ENCODE measurements at regions not wholly inside any gene's neighbourhood (a gene's known extent, or its start where the extent isn't known, plus 50 kb on each side); places are given as distances from the start of the nearest gene placed in this dataset.

DNA sequence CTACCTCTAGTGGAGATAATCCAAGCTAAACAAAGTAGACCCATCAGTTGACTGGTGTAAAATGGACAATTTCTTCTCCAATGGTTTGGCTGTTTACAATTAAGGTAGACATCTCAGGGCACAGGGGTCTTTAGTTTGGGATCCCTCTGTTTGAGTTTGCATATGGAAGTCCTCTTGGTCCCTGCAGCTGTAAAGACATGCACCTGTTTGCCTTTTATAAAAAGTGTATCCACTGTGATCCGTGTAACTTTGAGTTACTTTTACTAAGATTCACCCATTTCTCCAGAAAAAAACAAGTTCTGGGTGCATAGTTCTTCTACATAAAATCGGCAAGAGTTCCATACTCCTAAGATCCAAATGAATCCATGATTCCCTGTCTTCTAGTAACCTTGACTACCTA, 374.7 kb upstream of the ADAMTS16 start:
- Histone ChIP-seq H3K27ac (no peak overlapping the region), H3K27me3 (no peaks in the 10 kb centered on the region), H3K4me3 (no peak overlapping the region), H3K4me1 (no peaks in the 10 kb centered on the region), H3K36me3 (no peaks in the 10 kb centered on the region), H3K9me3 (peaks cover 0 to 4% (median 0%) of the 10 kb centered on the region in 4 donors)
- TF ChIP-seq POLR2A (IDR thresholded peaks at IDR 0.05): no peak
- TF ChIP-seq, protein P1, sequence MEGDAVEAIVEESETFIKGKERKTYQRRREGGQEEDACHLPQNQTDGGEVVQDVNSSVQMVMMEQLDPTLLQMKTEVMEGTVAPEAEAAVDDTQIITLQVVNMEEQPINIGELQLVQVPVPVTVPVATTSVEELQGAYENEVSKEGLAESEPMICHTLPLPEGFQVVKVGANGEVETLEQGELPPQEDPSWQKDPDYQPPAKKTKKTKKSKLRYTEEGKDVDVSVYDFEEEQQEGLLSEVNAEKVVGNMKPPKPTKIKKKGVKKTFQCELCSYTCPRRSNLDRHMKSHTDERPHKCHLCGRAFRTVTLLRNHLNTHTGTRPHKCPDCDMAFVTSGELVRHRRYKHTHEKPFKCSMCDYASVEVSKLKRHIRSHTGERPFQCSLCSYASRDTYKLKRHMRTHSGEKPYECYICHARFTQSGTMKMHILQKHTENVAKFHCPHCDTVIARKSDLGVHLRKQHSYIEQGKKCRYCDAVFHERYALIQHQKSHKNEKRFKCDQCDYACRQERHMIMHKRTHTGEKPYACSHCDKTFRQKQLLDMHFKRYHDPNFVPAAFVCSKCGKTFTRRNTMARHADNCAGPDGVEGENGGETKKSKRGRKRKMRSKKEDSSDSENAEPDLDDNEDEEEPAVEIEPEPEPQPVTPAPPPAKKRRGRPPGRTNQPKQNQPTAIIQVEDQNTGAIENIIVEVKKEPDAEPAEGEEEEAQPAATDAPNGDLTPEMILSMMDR (IDR thresholded peaks at IDR 0.05): no peak
- no peak for DNase-seq

DNA sequence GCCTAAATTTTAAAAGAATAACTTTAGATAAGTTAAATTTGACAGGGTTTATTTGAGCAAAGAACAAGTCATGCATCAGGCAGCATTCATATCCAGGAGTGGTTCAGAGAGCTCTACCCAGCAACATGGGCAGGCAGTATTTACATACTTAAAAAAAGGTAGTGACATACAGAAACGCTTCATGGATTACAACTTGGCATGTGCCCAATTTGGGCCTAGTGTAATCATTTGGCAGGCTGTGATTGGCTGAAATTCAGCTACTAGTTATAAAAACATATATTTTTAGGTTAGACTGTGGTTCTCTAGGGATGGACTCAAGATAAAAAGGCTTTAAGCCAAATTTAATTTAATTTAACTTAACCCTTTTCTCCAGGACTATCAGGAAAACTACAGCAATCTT, 374.0 kb upstream of the ADAMTS16 start:
- no peak for DNase-seq
- Histone ChIP-seq H3K27me3 (no peaks in the 10 kb centered on the region), H3K27ac (no peak overlapping the region), H3K36me3 (no peaks in the 10 kb centered on the region), H3K9me3 (no peaks in the 10 kb centered on the region), H3K4me1 (no peaks in the 10 kb centered on the region), H3K4me3 (no peak overlapping the region)
- TF ChIP-seq, protein P1 (IDR thresholded peaks at IDR 0.05): no peak
- no peak for TF ChIP-seq POLR2A (IDR thresholded peaks at IDR 0.05)

DNA sequence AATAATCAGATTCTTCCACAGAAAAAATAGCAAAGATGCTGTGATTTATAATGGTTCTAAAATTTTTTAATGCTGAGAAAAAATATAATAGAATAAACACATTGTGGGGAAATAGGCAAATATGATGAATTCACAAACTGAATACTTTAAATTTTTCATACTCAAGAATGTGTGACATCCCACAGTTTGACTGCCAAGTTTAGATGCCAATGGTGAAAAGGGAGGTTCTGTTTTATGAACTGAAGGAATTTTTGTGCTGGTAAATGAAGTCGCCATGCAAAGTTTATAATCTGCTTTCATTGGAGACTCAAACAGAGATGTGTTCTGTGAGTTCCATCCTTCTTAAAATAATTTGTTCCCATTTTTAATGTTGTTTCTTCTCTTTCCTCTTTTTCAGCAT, 367.5 kb upstream of the ADAMTS16 start:
- Histone ChIP-seq H3K9me3 (no peaks in the 10 kb centered on the region), H3K27me3 (no peaks in the 10 kb centered on the region), H3K36me3 (no peaks in the 10 kb centered on the region), H3K4me3 (no peak overlapping the region), H3K4me1 (no peaks in the 10 kb centered on the region), H3K27ac (no peak overlapping the region)
- no peak for TF ChIP-seq POLR2A (IDR thresholded peaks at IDR 0.05)
- TF ChIP-seq, protein P1 (IDR thresholded peaks at IDR 0.05): no peak
- no peak for DNase-seq

DNA sequence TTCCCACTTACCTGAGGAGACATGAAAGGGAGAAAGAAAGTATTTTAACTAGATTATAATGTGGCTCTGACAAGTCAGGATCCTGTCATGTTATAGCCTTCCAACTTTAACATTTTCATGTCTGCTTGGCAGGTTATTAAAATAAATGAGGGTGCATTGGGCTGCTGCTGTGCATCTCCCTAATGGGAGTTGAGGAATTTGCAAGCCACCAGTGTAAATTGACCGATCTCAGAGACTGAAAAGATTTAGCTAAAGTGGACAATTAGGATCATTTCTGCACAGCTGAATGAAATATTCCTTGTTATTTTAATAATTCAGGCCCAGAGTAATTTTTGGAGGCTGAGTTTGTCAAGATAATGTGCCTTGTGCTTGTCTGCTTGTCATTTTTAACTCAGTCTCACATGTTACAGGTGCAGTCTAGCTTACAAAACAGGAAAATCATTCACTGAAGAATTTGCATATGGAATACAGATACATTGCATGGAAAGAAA, 366.3 kb upstream of the ADAMTS16 start:
- no peak for DNase-seq
- H3K27me3 ChIP-seq: no peaks in the 10 kb centered on the region
- H3K36me3 ChIP-seq: no peaks in the 10 kb centered on the region
- no peak overlapping the region for H3K4me3 ChIP-seq
- no peaks in the 10 kb centered on the region for H3K4me1 ChIP-seq
- no peak overlapping the region for H3K27ac ChIP-seq
- H3K9me3 ChIP-seq: no peaks in the 10 kb centered on the region
- TF ChIP-seq POLR2A (IDR thresholded peaks at IDR 0.05): no peak
- TF ChIP-seq, protein P1 (IDR thresholded peaks at IDR 0.05): no peak

DNA sequence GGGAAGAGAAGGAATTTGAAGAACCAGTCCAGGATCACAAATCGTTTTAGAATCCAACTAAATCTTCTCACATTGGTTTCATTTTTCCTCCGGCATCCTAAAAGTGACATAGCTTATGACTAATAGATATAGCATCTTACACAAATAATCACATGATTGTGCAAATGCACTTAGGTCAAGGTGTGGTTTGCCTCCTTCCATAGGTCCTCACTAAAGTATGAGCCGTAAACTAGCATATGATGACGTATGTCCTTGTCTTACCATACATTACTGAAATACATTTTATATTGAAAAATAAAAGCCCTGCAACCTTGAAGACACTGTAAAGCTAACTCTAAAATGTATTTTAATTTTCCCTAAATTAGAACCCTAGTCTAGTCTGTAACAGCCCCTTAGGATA, 362.7 kb upstream of the ADAMTS16 start:
- Histone ChIP-seq H3K9me3 (no peaks in the 10 kb centered on the region), H3K27ac (no peak overlapping the region), H3K27me3 (no peaks in the 10 kb centered on the region), H3K4me1 (no peaks in the 10 kb centered on the region), H3K36me3 (no peaks in the 10 kb centered on the region), H3K4me3 (no peak overlapping the region)
- no peak for DNase-seq
- TF ChIP-seq, protein P1 (IDR thresholded peaks at IDR 0.05): no peak
- no peak for TF ChIP-seq POLR2A (IDR thresholded peaks at IDR 0.05)

DNA sequence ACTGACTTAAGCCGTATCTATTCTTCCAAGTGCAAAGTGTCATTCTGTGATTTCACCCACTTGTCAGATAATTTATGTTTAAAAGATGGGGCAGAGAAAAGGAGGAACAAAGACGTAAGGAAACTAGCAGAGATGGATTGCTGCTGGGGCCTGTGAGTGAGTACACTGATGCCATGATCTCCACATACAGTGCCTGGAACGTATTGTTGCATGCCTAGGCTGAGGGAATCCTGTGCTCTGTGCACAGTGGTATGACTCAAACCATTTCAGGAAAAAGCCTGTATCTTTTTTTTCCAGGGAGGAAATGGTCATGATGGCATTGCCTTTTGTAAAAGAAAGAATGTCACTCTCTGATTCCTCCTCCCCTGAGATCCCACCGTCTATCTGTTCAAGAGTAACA, 359.5 kb upstream of the ADAMTS16 start:
- no peaks in the 10 kb centered on the region for H3K27me3 ChIP-seq
- TF ChIP-seq, protein P1 (IDR thresholded peaks at IDR 0.05): no peak
- TF ChIP-seq POLR2A (IDR thresholded peaks at IDR 0.05): no peak
- H3K9me3 ChIP-seq: no peaks in the 10 kb centered on the region

More for the DNA sequence above, 359.5 kb upstream of the ADAMTS16 start:
- Histone ChIP-seq H3K27ac (no peak overlapping the region), H3K36me3 (no peaks in the 10 kb centered on the region), H3K4me1 (no peaks in the 10 kb centered on the region), H3K4me3 (no peak overlapping the region)
- no peak for DNase-seq

Data from Peyer's patch (tissue), 4 donors.